IMR-90 (cell line): ENCODE measurements at regions not wholly inside any gene's neighbourhood (a gene's known extent, or its start where the extent isn't known, plus 50 kb on each side); places are given as distances from the start of the nearest gene placed in this dataset.

Experiments
- ATAC-seq: fragments of 200-7000 bp; cut with Tn5 transposase; 2 replicates; pipeline ENCODE4 v1.9.1; 2020; ENCODE audit warnings: low read depth, mild to moderate bottlenecking, moderate library complexity
- BruUV-seq: library from RNA; stranded (reverse); fragments of 400-500 nt; replicated peaks from 2 replicates; lab custom pipeline; 2021; lab: Mats Ljungman, UMichigan
- CTCF ChIA-PET: fragments of 300-600 bp; formaldehyde crosslinking; extraction: SDS; loops from one replicate; lab custom pipeline; 2021; ENCODE audit warnings: antibody characterized with exemption; lab: Yijun Ruan, JAX
- POLR2A ChIA-PET: fragments of 300-600 bp; sonication (Branson Sonifier 250); formaldehyde crosslinking; loops from one replicate; lab custom pipeline; 2022; ENCODE audit warnings: antibody characterized with exemption; ENCODE audit not compliant: unreplicated experiment; lab: Charles Lee
- DNase-seq: peaks from one replicate; pipeline ENCODE4 v3.0.0; 2013
- H2AFZ ChIP-seq: replicated peaks from 2 replicates; pipeline ENCODE3; 2013; ENCODE audit warnings: low read length, mild to moderate bottlenecking; ENCODE audit not compliant: poor library complexity
- H2AK5ac ChIP-seq: 2 replicates; pipeline ENCODE4 v1.6.1; 2013; ENCODE audit warnings: low read depth, low read length, inconsistent platforms
- H2AK9ac ChIP-seq: replicated peaks from 2 replicates; pipeline ENCODE3; 2013; ENCODE audit warnings: mild to moderate bottlenecking, low read depth, low read length, moderate library complexity; ENCODE audit not compliant: poor library complexity
- H2BK120ac ChIP-seq: 2 replicates; pipeline ENCODE4 v1.6.1; 2013; ENCODE audit warnings: low read depth, low read length, inconsistent platforms
- H2BK15ac ChIP-seq: 3 replicates; pipeline ENCODE4 v1.6.1; 2013; ENCODE audit warnings: low read depth, low read length, inconsistent platforms
- H2BK20ac ChIP-seq: 2 replicates; pipeline ENCODE4 v1.6.1; 2013; ENCODE audit warnings: low read depth, mild to moderate bottlenecking, inconsistent platforms, low read length, moderate library complexity
- H2BK5ac ChIP-seq: 2 replicates; pipeline ENCODE4 v1.6.1; 2013; ENCODE audit warnings: mild to moderate bottlenecking, low read depth, low read length, inconsistent platforms; ENCODE audit not compliant: poor library complexity, severe bottlenecking
- H3K14ac ChIP-seq: replicated peaks from 2 replicates; pipeline ENCODE4 v1.6.1; 2013; ENCODE audit warnings: low read depth, low read length, inconsistent platforms
- H3K18ac ChIP-seq: 2 replicates; pipeline ENCODE4 v1.6.1; 2013; ENCODE audit warnings: low read depth, low read length, control low read depth
- H3K23ac ChIP-seq: 2 replicates; pipeline ENCODE4 v1.6.1; 2013; ENCODE audit warnings: low read depth, low read length, inconsistent platforms
- H3K27ac ChIP-seq: 2 replicates; pipeline ENCODE4 v1.5.1; 2013; ENCODE audit warnings: mild to moderate bottlenecking, control low read depth, low read length; ENCODE audit not compliant: insufficient read depth
- H3K27me3 ChIP-seq: 2 replicates; pipeline ENCODE4 v1.6.1; 2013; ENCODE audit warnings: low read length; ENCODE audit not compliant: control insufficient read depth, insufficient read depth
- H3K36me3 ChIP-seq: 2 replicates; pipeline ENCODE4 v1.6.1; 2013; ENCODE audit warnings: low read length, mixed read lengths; ENCODE audit not compliant: control insufficient read depth, insufficient read depth
- H3K4ac ChIP-seq: 2 replicates; pipeline ENCODE4 v1.6.1; 2013; ENCODE audit warnings: low read depth, low read length, inconsistent platforms
- H3K4me1 ChIP-seq: 2 replicates; pipeline ENCODE4 v1.6.1; 2013; ENCODE audit warnings: low read length, mixed read lengths; ENCODE audit not compliant: control insufficient read depth, insufficient read depth
- H3K4me2 ChIP-seq: 2 replicates; pipeline ENCODE4 v1.6.1; 2013; ENCODE audit warnings: low read depth, mild to moderate bottlenecking, control low read depth, low read length, moderate library complexity
- H3K4me3 ChIP-seq: 2 replicates; pipeline ENCODE4 v1.5.1; 2013; ENCODE audit warnings: low read depth, mild to moderate bottlenecking, control low read depth, low read length, moderate library complexity; ENCODE audit not compliant: insufficient read depth
- H3K56ac ChIP-seq: 2 replicates; pipeline ENCODE4 v1.6.1; 2013; ENCODE audit warnings: low read length, inconsistent platforms; ENCODE audit not compliant: insufficient read depth; ENCODE audit errors: extremely low read depth
- H3K79me1 ChIP-seq, 2 experiments: 2 replicates each; pipeline ENCODE4 v1.6.1; 2013; ENCODE audit warnings: low read length in 2 of 2, inconsistent platforms in 1 of 2, low read depth in 1 of 2
- H3K9ac ChIP-seq: 2 replicates; pipeline ENCODE4 v1.6.1; 2013; ENCODE audit warnings: low read depth, low read length, control low read depth
- H3K9me1 ChIP-seq: 2 replicates; pipeline ENCODE4 v1.6.1; 2013; ENCODE audit warnings: low read length, inconsistent platforms; ENCODE audit not compliant: insufficient read depth
- H3K9me3 ChIP-seq: 2 replicates; pipeline ENCODE4 v1.6.1; 2013; ENCODE audit warnings: low read length; ENCODE audit not compliant: control insufficient read depth, insufficient read depth
- H4K20me1 ChIP-seq: 2 replicates; pipeline ENCODE4 v1.6.1; 2013; ENCODE audit warnings: low read length, inconsistent platforms; ENCODE audit not compliant: insufficient read depth
- H4K5ac ChIP-seq: 2 replicates; pipeline ENCODE4 v1.6.1; 2013; ENCODE audit warnings: mild to moderate bottlenecking, low read depth, low read length, control low read depth
- H4K8ac ChIP-seq, 2 experiments: 2 replicates each; pipeline ENCODE4 v1.6.1; 2013; ENCODE audit warnings: low read depth in 2 of 2, low read length in 2 of 2, control low read depth in 1 of 2, inconsistent platforms in 1 of 2
- H4K91ac ChIP-seq: 2 replicates; pipeline ENCODE4 v1.6.1; 2013; ENCODE audit warnings: low read depth, low read length, inconsistent platforms; ENCODE audit not compliant: insufficient read depth
- BHLHE40 ChIP-seq: fragments of 150-350 bp; IDR thresholded peaks from 2 replicates; pipeline ENCODE4 v1.6.1; 2016; ENCODE audit warnings: mild to moderate bottlenecking, low read depth, low read length
- CEBPB ChIP-seq: IDR thresholded peaks from 2 replicates; pipeline ENCODE4 v1.6.1; 2012; ENCODE audit warnings: low read depth, low read length, improper control_type of control experiment
- CHD1 ChIP-seq: IDR thresholded peaks from 2 replicates; pipeline ENCODE4 v1.6.1; 2012; ENCODE audit warnings: low read depth, low read length, improper control_type of control experiment
- CTCF ChIP-seq: conservative IDR thresholded peaks from 2 replicates; pipeline ENCODE4 v1.5.1; 2012; ENCODE audit warnings: mild to moderate bottlenecking, low read depth, low read length, improper control_type of control experiment
- ELK1 ChIP-seq: fragments of 150-350 bp; IDR thresholded peaks from 2 replicates; pipeline ENCODE4 v1.6.1; 2016; ENCODE audit warnings: low read depth, mild to moderate bottlenecking, low read length, moderate library complexity, borderline replicate concordance
- FOS ChIP-seq: fragments of 150-350 bp; IDR thresholded peaks from 2 replicates; pipeline ENCODE4 v1.6.1; 2016; ENCODE audit warnings: low read depth, low read length
- MAFK ChIP-seq: IDR thresholded peaks from 2 replicates; pipeline ENCODE4 v1.6.1; 2012; ENCODE audit warnings: low read depth, low read length, improper control_type of control experiment
- MAZ ChIP-seq: IDR thresholded peaks from 2 replicates; pipeline ENCODE4 v1.6.1; 2012; ENCODE audit warnings: low read depth, mild to moderate bottlenecking, low read length, improper control_type of control experiment, moderate library complexity, borderline replicate concordance
- MXI1 ChIP-seq: IDR thresholded peaks from 2 replicates; pipeline ENCODE4 v1.6.1; 2012; ENCODE audit warnings: low read depth, mild to moderate bottlenecking, low read length, moderate library complexity, borderline replicate concordance
- NFE2L2 ChIP-seq: fragments of 150-350 bp; IDR thresholded peaks from 2 replicates; pipeline ENCODE4 v1.6.1; 2016; ENCODE audit warnings: low read depth, mild to moderate bottlenecking, low read length
- POLR2A ChIP-seq: IDR thresholded peaks from 2 replicates; pipeline ENCODE4 v1.6.1; 2012; ENCODE audit warnings: mild to moderate bottlenecking, low read depth, low read length
- RAD21 ChIP-seq: IDR thresholded peaks from 2 replicates; pipeline ENCODE4 v1.6.1; 2012; ENCODE audit warnings: low read length, improper control_type of control experiment
- RCOR1 ChIP-seq: IDR thresholded peaks from 2 replicates; pipeline ENCODE4 v1.6.1; 2012; ENCODE audit warnings: mild to moderate bottlenecking, low read length, improper control_type of control experiment; ENCODE audit not compliant: insufficient replicate concordance
- RFX5 ChIP-seq: IDR thresholded peaks from 2 replicates; pipeline ENCODE4 v1.8.0; 2012; ENCODE audit warnings: low read depth, mild to moderate bottlenecking, low read length, moderate library complexity
- SMC3 ChIP-seq: fragments of 150-350 bp; IDR thresholded peaks from 2 replicates; pipeline ENCODE4 v1.6.1; 2016; ENCODE audit warnings: low read depth, mild to moderate bottlenecking, antibody characterized with exemption, low read length, moderate library complexity
- USF2 ChIP-seq: fragments of 150-350 bp; IDR thresholded peaks from 2 replicates; pipeline ENCODE4 v1.6.1; 2017; ENCODE audit warnings: mild to moderate bottlenecking, antibody characterized with exemption, low read length, low read depth
- WGBS, 2 experiments: methylation state at CpG; one replicate each; pipeline versions ENCODE4 v1.1.5 to v1.1.7; 2013; ENCODE audit warnings: missing lambda C conversion rate in 2 of 2; ENCODE audit not compliant: insufficient read length in 1 of 2; ENCODE audit errors: extremely low coverage in 2 of 2; 5-methylcytosine and 5-hydroxymethylcytosine counted together
- dilution Hi-C: fragments of 300-500 bp; cut with HindIII; formaldehyde crosslinking; loops from one replicate; pipeline ENCODE4 v1.14.3; 2018; ENCODE audit warnings: low sequenced_read_pairs; ENCODE audit not compliant: unreplicated experiment
- in situ Hi-C: fragments of 300-500 bp; cut with MboI; formaldehyde crosslinking; loops from 3 replicates; pipeline ENCODE4 v1.14.3; 2019; ENCODE audit warnings: low sequenced_read_pairs, inconsistent platforms, mixed read lengths
- intact Hi-C: fragments of 100-400 bp; cut with micrococcal nuclease; formaldehyde crosslinking; loops from 2 replicates; pipeline ENCODE4 v1.10.0; 2022

- Histone ChIP-seq H3K4ac (no peak overlapping the region), H4K20me1 (no peaks in the 10 kb centered on the region), H2BK120ac (no peak overlapping the region), H4K91ac (peak overlapping the region; percentile 34; the same call in 1 of the 2 replicates), H2BK15ac (no peak overlapping the region), H3K14ac (no peak overlapping the region), H3K56ac (no peak overlapping the region), H3K18ac (peak overlapping the region; percentile 76; the same call in 1 of the 2 replicates), H3K9ac (no peak overlapping the region), H3K4me3 (no peak overlapping the region), H4K8ac (no peak overlapping the region), H3K79me1 (no peaks in the 10 kb centered on the region), H3K36me3 (no peaks in the 10 kb centered on the region), H3K9me1 (no peaks in the 10 kb centered on the region), H3K23ac (no peak overlapping the region), H3K27ac (peak overlapping the region; percentile 31; the same call in 1 of the 2 replicates), H3K4me1 (peaks cover 7% of the 10 kb centered on the region), H2AFZ (no peak overlapping the region), H2AK5ac (peak overlapping the region; percentile 58; the same call in 1 of the 2 replicates), H2BK20ac (no peak overlapping the region), H4K5ac (peak overlapping the region; percentile 36; the same call in 1 of the 2 replicates), H2BK5ac (no peak overlapping the region), H3K4me2 (no peak overlapping the region), H2AK9ac (no peak overlapping the region), H3K27me3 (no peaks in the 10 kb centered on the region; the same call in 1 of the 2 replicates), H3K9me3 (no peaks in the 10 kb centered on the region)
- intact Hi-C loops (no loop called here), dilution Hi-C loops (no loop called here), in situ Hi-C loops (no loop called here)
- POLR2A ChIA-PET: no interaction called here
- CTCF ChIA-PET: interaction anchor here (0.6 kb wide), 1 partner anchor 33 kb away, joined by 8 read pairs; no protein-coding TSS in a partner anchor
- ATAC-seq: no peak
- DNase-seq: no peak
- no CpG with 5 or more reads among the region's 5 CpGs for WGBS, 2 experiments
- TF ChIP-seq BHLHE40: no peak
- TF ChIP-seq SMC3: no peak
- no peak for TF ChIP-seq USF2
- no peak for TF ChIP-seq MAFK
- TF ChIP-seq FOS: no peak
- no peak for TF ChIP-seq CHD1
- TF ChIP-seq RCOR1: no peak
- TF ChIP-seq ELK1: no peak
- no peak for TF ChIP-seq POLR2A
- TF ChIP-seq RFX5: no peak
- no peak for TF ChIP-seq MAZ
- TF ChIP-seq CEBPB: no peak
- no peak for TF ChIP-seq NFE2L2
- TF ChIP-seq MXI1: no peak
- no peak for TF ChIP-seq RAD21
- TF ChIP-seq CTCF: no peak
- BruUV-seq: no TSS peak
Observed at GRCh38 chr5:32521481-32521880, 63.9 kb upstream of the SUB1 start.
